Heart left ventricle (tissue), 16 donors: ENCODE measurements at regions not wholly inside any gene's neighbourhood (a gene's known extent, or its start where the extent isn't known, plus 50 kb on each side); places are given as distances from the start of the nearest gene placed in this dataset.

ENCODE experiments used
- ATAC-seq, 4 donors: fragments of 200-7000 bp; cut with Tn5 transposase; one replicate each; pipeline ENCODE4 v1.9.1; 2020 to 2022; ENCODE audit warnings: moderate library complexity in 4 of 4, mild to moderate bottlenecking in 3 of 4, moderate number of reproducible peaks in 1 of 4
- DNase-seq, 5 donors: peaks; one replicate each; pipeline ENCODE4 v3.0.0-alpha.2; 2020
- H3K27ac ChIP-seq, 12 donors: fragments of 200-600 bp; sonication (generic) in 4 of 12; one replicate each; pipeline versions ENCODE4 v1.5.0 to v1.8.0; 2016 to 2022; ENCODE audit warnings: mild to moderate bottlenecking in 2 of 12
- H3K27me3 ChIP-seq, 9 donors: fragments of 200-600 bp; sonication (generic) in 2 of 9; one replicate each; pipeline versions ENCODE4 v1.5.1 to v1.8.0; 2016 to 2022; ENCODE audit warnings: mild to moderate bottlenecking in 3 of 9
- H3K36me3 ChIP-seq, 9 donors: fragments of 200-600 bp; sonication (generic) in 2 of 9; one replicate each; pipeline versions ENCODE4 v1.5.0 to v1.8.0; 2018 to 2022; ENCODE audit warnings: mild to moderate bottlenecking in 2 of 9
- H3K4me1 ChIP-seq, 12 donors: fragments of 200-600 bp; sonication (generic) in 4 of 12; one replicate each; pipeline versions ENCODE4 v1.5.0 to v1.8.0; 2016 to 2022; ENCODE audit warnings: mild to moderate bottlenecking in 3 of 12
- H3K4me3 ChIP-seq, 12 donors: fragments of 200-600 bp; sonication (generic) in 4 of 12; one replicate each; pipeline versions ENCODE4 v1.5.0 to v1.8.0; 2017 to 2022; ENCODE audit warnings: mild to moderate bottlenecking in 9 of 12, moderate library complexity in 4 of 12
- H3K9me3 ChIP-seq, 12 donors: fragments of 200-600 bp; sonication (generic) in 4 of 12; one replicate each; pipeline versions ENCODE4 v1.5.0 to v1.8.0; 2016 to 2022; ENCODE audit warnings: mild to moderate bottlenecking in 1 of 12
- POLR2A ChIP-seq, 2 donors: fragments of 450-650 bp; IDR thresholded peaks; one replicate each; pipeline ENCODE4 v1.6.1; 2017; ENCODE audit warnings: antibody characterized with exemption in 2 of 2, mild to moderate bottlenecking in 2 of 2, moderate library complexity in 2 of 2
- WGBS, 4 donors: extraction: QIAGEN DNeasy Blood & Tissue Kit in 2 of 4; methylation state at CpG; one replicate each; pipeline versions ENCODE4 v1.1.5 to v1.1.7; 2013 to 2018; 5-methylcytosine and 5-hydroxymethylcytosine counted together
- intact Hi-C, 10 donors: fragments of 100-400 bp; cut with DNase I; formaldehyde crosslinking; loops; one replicate each; pipeline versions ENCODE4 v1.11.1 to v1.14.2; 2022
- TF ChIP-seq, protein P1 (sequence below), 12 donors: fragments of 200-600 bp; sonication (generic) in 4 of 12; IDR thresholded peaks; one replicate each; pipeline versions ENCODE4 v1.5.0 to v1.8.0; 2018 to 2022; ENCODE audit warnings: antibody characterized with exemption in 12 of 12, mild to moderate bottlenecking in 5 of 12
- donor health status: ischemic (EF 13 %, LVEDD 7.1; RV severe dilation, severe dysfunction).
- donor health status: healthy with polysubstance abuse.
- donor health status: DM: no; HTN: yes; CAD: no.
- donor health status: DM: no; HTN: no; CAD: no.
- donor health status: ischemic (EF 25% LVEDD 6.9; RV normal size, moderate dysfunction).
- donor health status: ischemic (EF 25% LVEDD 5.7; RV mildly dilated, moderate dysfunction).
- donor health status: healthy.
- donor health status: DM: yes; HTN: yes; CAD: no.
- donor health status: ischemic (EF 35%, LVEDD 5.7; RV mildly dilated, moderate dysfunction).
- donor health status: nonischemic (EF 11% LVEDD 7.7; RV severe dilation, severe dysfunction).
- donor health status: DM: yes; HTN: yes; CAD: no.
- donor health status: PGD.
- donor health status: ischemic (EF 29% LVEDD 5.4; RV normal size, mild dysfunction).
- donor health status: nonischemic (EF 23%, LVEDD 6.1; RV moderate dilation, normal function).

DNA sequence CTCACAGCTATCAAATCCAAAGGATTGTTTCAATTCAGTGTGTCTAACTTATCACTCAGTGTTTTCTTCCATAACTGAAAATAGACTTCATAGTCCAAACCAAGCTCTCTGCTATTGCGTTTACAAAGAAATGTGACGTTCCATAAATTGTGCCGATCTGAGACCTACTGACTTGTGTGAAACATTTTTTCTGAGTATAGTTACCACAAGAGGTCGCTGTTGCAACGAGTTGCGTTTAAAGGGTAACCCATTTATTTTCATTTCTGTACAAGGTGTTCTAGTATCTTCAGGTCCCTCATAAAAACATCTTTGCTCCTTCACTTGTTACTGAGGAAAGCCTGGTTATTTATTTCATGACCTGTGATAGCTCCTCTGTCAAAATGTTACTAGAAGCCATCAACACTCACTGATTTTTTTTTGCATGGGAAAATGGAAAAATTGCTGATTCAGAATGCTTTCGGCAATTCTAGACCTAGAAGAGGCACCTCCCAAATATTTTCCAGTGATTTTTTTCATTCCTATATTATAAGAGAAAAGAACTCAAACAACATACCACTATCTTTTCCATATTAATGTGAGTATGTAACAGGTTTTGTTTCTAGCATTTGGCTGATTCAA lies 60.9 kb upstream of the OR4E1 start:
- H3K4me3 ChIP-seq, result no peak overlapping the region
- DNase-seq (no peak), ATAC-seq (no peak)
- no peaks in the 10 kb centered on the region for H3K36me3 ChIP-seq
- H3K9me3 ChIP-seq, result no peaks in the 10 kb centered on the region
- no peak for TF ChIP-seq POLR2A (IDR thresholded peaks at IDR 0.05)
- TF ChIP-seq, protein P1, sequence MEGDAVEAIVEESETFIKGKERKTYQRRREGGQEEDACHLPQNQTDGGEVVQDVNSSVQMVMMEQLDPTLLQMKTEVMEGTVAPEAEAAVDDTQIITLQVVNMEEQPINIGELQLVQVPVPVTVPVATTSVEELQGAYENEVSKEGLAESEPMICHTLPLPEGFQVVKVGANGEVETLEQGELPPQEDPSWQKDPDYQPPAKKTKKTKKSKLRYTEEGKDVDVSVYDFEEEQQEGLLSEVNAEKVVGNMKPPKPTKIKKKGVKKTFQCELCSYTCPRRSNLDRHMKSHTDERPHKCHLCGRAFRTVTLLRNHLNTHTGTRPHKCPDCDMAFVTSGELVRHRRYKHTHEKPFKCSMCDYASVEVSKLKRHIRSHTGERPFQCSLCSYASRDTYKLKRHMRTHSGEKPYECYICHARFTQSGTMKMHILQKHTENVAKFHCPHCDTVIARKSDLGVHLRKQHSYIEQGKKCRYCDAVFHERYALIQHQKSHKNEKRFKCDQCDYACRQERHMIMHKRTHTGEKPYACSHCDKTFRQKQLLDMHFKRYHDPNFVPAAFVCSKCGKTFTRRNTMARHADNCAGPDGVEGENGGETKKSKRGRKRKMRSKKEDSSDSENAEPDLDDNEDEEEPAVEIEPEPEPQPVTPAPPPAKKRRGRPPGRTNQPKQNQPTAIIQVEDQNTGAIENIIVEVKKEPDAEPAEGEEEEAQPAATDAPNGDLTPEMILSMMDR (IDR thresholded peaks at IDR 0.05), result peak in 10 of 12 donors; percentile 18 to 58 (median 48)
- peaks cover 0 to 11% (median 0%) of the 10 kb centered on the region in 9 donors for H3K27me3 ChIP-seq
- H3K27ac ChIP-seq, result no peak overlapping the region
- no peaks in the 10 kb centered on the region for H3K4me1 ChIP-seq
- WGBS, 4 donors, result 19 to 23% (median 22%) methylated on average over 7 of the region's 7 CpGs
- intact Hi-C loops, result no loop called here

DNA sequence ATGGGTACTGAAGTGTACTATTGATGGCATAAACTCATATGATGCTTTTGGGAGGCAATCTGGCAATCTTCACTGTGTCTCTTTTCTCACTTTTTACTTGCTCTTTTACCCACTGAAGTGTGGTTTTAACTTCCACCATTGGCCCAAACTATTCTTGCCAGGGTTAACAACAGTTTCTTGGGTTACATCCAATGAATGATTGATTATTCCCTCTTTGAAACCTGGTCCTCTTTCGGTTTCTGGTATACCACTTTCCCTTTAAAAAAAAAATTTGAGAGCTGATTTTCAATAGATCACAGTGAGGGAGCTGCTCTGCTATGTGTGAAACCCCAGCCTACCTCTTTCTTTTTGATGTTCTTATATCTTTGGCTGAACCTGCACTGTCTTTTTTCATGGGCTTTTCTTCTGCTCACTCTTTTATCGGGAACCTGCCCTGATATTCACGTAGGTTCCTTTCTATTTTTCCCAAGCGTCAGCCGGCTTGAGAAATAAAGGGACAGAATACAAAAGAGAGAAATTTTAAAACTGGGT lies 56.1 kb upstream of the OR4E1 start:
- no peaks in the 10 kb centered on the region for H3K36me3 ChIP-seq
- TF ChIP-seq, protein P1 (IDR thresholded peaks at IDR 0.05), result no peak
- TF ChIP-seq POLR2A (IDR thresholded peaks at IDR 0.05), result no peak

DNA sequence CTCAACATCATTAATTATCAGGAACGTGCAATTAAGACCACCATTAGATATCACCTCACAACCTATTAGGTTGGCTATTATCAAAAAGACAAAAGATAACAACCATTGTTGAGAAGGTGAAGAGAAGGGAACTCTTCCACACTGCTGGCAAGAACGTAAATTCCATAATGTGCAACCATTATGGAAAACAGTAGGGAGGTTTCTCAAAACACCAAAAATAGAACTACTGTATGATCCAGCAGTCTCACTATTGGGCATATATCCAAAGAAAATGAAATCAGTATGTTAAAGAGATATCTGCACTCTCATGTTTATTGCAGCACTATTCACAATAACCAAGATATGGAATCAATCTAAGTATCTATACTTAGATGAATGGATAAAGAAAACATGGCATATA lies 51.6 kb upstream of the OR4E1 start:
- TF ChIP-seq, protein P1 (IDR thresholded peaks at IDR 0.05), result no peak
- TF ChIP-seq POLR2A (IDR thresholded peaks at IDR 0.05), result no peak
- Histone ChIP-seq H3K4me1 (no peaks in the 10 kb centered on the region), H3K9me3 (no peaks in the 10 kb centered on the region), H3K36me3 (no peaks in the 10 kb centered on the region), H3K27me3 (peaks cover 0 to 17% (median 3%) of the 10 kb centered on the region in 9 donors), H3K4me3 (no peak overlapping the region), H3K27ac (no peak overlapping the region)
- ATAC-seq (no peak), DNase-seq (no peak)
- WGBS, 4 donors, result 44 to 53% (median 47%) methylated on average over 2 of the region's 2 CpGs
- intact Hi-C loops, result no loop called here

More for the DNA sequence above, 56.1 kb upstream of the OR4E1 start:
- DNase-seq (no peak), ATAC-seq (no peak)
- Histone ChIP-seq H3K27ac (no peak overlapping the region), H3K4me1 (no peaks in the 10 kb centered on the region), H3K4me3 (no peak overlapping the region), H3K9me3 (no peaks in the 10 kb centered on the region), H3K27me3 (no peaks in the 10 kb centered on the region)
- intact Hi-C loops, result no loop called here
- 60 to 81% (median 61%) methylated on average over 5 of the region's 5 CpGs for WGBS, 4 donors

DNA sequence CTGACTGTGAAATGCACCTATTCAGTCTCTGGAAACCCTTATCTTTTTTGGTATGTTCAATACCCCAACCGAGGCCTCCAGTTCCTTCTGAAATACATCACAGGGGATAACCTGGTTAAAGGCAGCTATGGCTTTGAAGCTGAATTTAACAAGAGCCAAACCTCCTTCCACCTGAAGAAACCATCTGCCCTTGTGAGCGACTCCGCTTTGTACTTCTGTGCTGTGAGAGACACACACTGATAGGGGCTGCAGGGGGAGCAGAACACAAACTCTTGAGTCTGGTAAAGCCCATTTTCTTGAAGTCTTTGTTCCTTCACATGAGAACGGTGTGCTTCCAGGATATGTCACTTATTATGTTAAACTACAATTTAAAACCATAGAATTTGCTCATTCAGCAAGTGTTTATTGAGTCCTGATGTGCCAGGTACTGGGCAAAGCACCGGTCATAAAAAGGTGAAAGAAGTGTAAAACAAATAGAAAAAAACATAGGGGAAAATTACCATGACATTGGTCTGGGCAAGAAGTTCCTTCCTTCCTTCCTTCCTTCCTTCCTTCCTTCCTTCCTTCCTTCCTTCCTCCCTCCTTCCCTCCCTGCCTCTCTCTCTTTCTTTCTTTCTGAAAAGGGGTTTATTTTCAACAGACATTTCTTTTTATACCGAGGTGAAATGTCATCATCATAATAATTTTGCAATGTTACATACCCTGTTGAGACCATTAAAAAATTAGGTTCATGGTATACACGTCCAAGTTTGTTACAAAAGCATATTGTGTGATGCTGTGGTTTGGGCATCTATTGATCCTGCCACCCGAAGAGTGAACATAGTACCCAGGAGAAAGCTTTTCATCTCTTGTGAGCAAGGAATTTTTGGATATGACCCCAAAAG lies 50.7 kb upstream of the OR4E1 start:
- intact Hi-C loops, result no loop called here
- H3K27me3 ChIP-seq, result peaks cover 0 to 24% (median 4%) of the 10 kb centered on the region in 9 donors
- no peak for DNase-seq
- no peaks in the 10 kb centered on the region for H3K36me3 ChIP-seq
- no peaks in the 10 kb centered on the region for H3K9me3 ChIP-seq
- no peak overlapping the region for H3K4me3 ChIP-seq
- WGBS, 4 donors, result 79 to 83% (median 81%) methylated on average over 8 of the region's 8 CpGs
- H3K4me1 ChIP-seq, result no peaks in the 10 kb centered on the region
- no peak for ATAC-seq
- TF ChIP-seq POLR2A (IDR thresholded peaks at IDR 0.05), result no peak
- TF ChIP-seq, protein P1 (IDR thresholded peaks at IDR 0.05), result no peak
- no peak overlapping the region for H3K27ac ChIP-seq
